Aorta (tissue), 5 donors: ENCODE measurements at regions not wholly inside any gene's neighbourhood (a gene's known extent, or its start where the extent isn't known, plus 50 kb on each side); places are given as distances from the start of the nearest gene placed in this dataset.
A peak's percentile ranks its signal among the peaks of the same experiment; 100 is the strongest.
"Not testable (repeated sequence)": the region's sequence is repeated elsewhere in the genome, so short reads cannot be mapped to it uniquely, and the experiment has no call there.

Experiments
- ATAC-seq: fragments of 200-7000 bp; cut with Tn5 transposase; one replicate; pipeline ENCODE4 v1.9.1; 2022; ENCODE audit warnings: moderate library complexity; ENCODE audit not compliant: low FRiP score
- DNase-seq, 2 donors: peaks; one replicate each; pipeline ENCODE4 v3.0.0-alpha.2; 2020
- H3K27ac ChIP-seq, 2 donors: one replicate each; pipeline ENCODE4 v1.5.1; 2013; ENCODE audit warnings: low read length in 2 of 2, mild to moderate bottlenecking in 2 of 2, moderate library complexity in 2 of 2, control low read depth in 1 of 2, inconsistent platforms in 1 of 2, low read depth in 1 of 2
- H3K27me3 ChIP-seq, 2 donors: one replicate each; pipeline ENCODE4 v1.6.1; 2013; ENCODE audit warnings: control low read depth in 1 of 2, low read length in 1 of 2, mild to moderate bottlenecking in 1 of 2, moderate library complexity in 1 of 2; ENCODE audit not compliant: insufficient read depth in 2 of 2, control insufficient read depth in 1 of 2
- H3K36me3 ChIP-seq, 2 donors: one replicate each; pipeline ENCODE4 v1.6.1; 2013; ENCODE audit warnings: control low read depth in 1 of 2, low read length in 1 of 2, mild to moderate bottlenecking in 1 of 2; ENCODE audit not compliant: insufficient read depth in 2 of 2, control insufficient read depth in 1 of 2
- H3K4me1 ChIP-seq, 2 donors: one replicate each; pipeline ENCODE4 v1.6.1; 2013; ENCODE audit warnings: low read length in 2 of 2, control low read depth in 1 of 2, mild to moderate bottlenecking in 1 of 2, moderate library complexity in 1 of 2; ENCODE audit not compliant: insufficient read depth in 2 of 2, control insufficient read depth in 1 of 2
- H3K4me3 ChIP-seq, 2 donors: one replicate each; pipeline ENCODE4 v1.5.1; 2013; ENCODE audit warnings: low read length in 2 of 2, control low read depth in 1 of 2, mild to moderate bottlenecking in 1 of 2
- H3K9me3 ChIP-seq: one replicate; pipeline ENCODE4 v1.6.1; 2013; ENCODE audit warnings: mild to moderate bottlenecking, low read length; ENCODE audit not compliant: control insufficient read depth
- WGBS, 2 donors: extraction: QIAGEN DNeasy Blood & Tissue Kit; methylation state at CpG; one replicate each; pipeline ENCODE4 v1.1.7; 2013; 5-methylcytosine and 5-hydroxymethylcytosine counted together
- intact Hi-C, 2 donors: fragments of 100-400 bp; cut with DNase I; formaldehyde crosslinking; loops; one replicate each; pipeline versions ENCODE4 v1.14.2 to v1.15.0; 2022
- donor health status: healthy with polysubstance abuse.
- donor health status: Bipolar disorder and iron deficiency.
- donor health status: DM: no; HTN: no; CAD: no.
- donor health status: DM: no; HTN: no; CAD: no.
- donor health status: DM: yes; HTN: yes; CAD: no.

GRCh38 chr10:33031171-33031570, 73.1 kb upstream of the ITGB1 start:
- ATAC-seq (no peak), DNase-seq (no peak)
- intact Hi-C loops, result no loop called here
- WGBS, 2 donors, result 97 to 98% methylated on average over 5 of the region's 5 CpGs
- Histone ChIP-seq H3K4me3 (no peak overlapping the region), H3K27ac (no peak overlapping the region), H3K36me3 (no peaks in the 10 kb centered on the region), H3K4me1 (no peaks in the 10 kb centered on the region), H3K27me3 (no peaks in the 10 kb centered on the region), H3K9me3 (no peaks in the 10 kb centered on the region)

GRCh38 chr10:33028515-33028914, 70.5 kb upstream of the ITGB1 start:
- H3K9me3 ChIP-seq, DNase-seq, H3K27ac ChIP-seq, H3K27me3 ChIP-seq, H3K36me3 ChIP-seq, ATAC-seq, intact Hi-C loops, H3K4me3 ChIP-seq, H3K4me1 ChIP-seq: not testable (repeated sequence)
- 96 to 98% methylated on average over 5 of the region's 5 CpGs for WGBS, 2 donors

DNA sequence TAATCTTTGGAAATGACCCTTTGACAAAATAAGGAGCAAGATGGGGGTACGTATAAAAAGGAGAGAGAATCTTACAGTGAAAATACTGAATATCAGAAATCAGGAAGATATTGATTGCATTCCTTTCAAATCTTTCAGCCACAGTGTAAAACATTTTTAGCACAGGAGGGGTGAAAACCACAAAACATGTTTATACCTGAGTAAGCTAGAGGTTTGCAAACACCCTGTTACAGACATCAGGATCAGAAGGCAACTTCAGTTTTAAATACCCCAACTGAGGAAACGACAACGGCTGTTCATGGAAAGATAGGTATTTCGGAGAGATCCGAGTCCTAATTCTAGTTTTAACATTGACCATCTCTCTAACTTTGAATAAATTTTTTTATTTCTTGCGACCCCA, 69.1 kb upstream of the ITGB1 start:
- Histone ChIP-seq H3K4me1 (peaks cover 0 to 3% of the 10 kb centered on the region in 2 donors), H3K4me3 (no peak overlapping the region), H3K36me3 (no peaks in the 10 kb centered on the region), H3K27me3 (peaks cover 0 to 1% of the 10 kb centered on the region in 2 donors), H3K9me3 (no peaks in the 10 kb centered on the region), H3K27ac (no peak overlapping the region)
- intact Hi-C loops, result no loop called here
- DNase-seq (no peak), ATAC-seq (no peak)
- 92 to 95% methylated on average over 6 of the region's 6 CpGs for WGBS, 2 donors

GRCh38 chr10:33026422-33026821, 68.4 kb upstream of the ITGB1 start:
- intact Hi-C loops, result no loop called here
- Histone ChIP-seq H3K4me3 (no peak overlapping the region), H3K27me3 (peaks cover 0 to 1% of the 10 kb centered on the region in 2 donors), H3K36me3 (no peaks in the 10 kb centered on the region), H3K27ac (peak overlapping the region in 1 of 2 donors; percentile 49), H3K4me1 (peaks cover 0 to 3% of the 10 kb centered on the region in 2 donors), H3K9me3 (no peaks in the 10 kb centered on the region)
- DNase-seq, result no peak
- no peak for ATAC-seq
- 4 to 13% methylated on average over 3 of the region's 3 CpGs for WGBS, 2 donors

DNA sequence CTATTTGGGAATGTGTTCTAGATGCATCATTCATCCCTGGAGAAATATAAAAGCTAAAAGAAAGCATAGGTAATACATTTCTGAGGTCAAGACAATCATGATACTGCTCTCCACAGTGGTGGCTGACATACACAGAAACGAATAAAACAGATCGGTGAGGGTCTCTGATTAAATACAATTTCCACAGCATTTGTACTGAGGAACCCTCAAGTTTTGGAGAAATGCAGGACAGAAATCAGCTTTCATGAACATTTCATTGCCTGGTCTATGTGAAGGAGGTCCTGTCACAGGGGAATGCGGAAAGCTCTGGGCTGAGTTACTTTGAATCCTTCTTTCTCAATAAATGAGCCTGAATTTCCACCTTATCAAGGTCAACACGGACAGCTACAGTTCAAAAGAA, 67.9 kb upstream of the ITGB1 start:
- 71% methylated on average over 4 of the region's 4 CpGs for WGBS, 2 donors
- H3K27ac ChIP-seq, result peak overlapping the region in 1 of 2 donors; percentile 49
- no peak for ATAC-seq

DNA sequence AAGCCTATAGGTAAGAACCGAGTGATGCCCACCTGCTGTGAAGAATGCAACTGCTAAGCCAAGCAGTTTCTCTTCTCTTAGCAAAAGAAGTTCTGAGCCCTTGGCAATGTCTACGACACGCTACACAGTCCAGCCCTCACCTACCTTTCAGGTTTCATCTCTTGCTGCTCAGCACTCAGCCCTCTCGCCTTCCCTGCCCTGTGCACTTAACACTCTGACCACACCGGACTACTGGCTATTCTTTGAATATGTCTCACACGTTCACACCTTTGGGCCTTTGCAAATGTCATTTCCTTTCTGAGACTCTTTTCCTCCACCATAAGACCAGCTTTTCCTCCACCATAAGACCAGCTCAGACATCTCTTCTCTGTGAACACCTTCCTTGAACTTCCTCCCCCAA, 67.0 kb upstream of the ITGB1 start:
- intact Hi-C loops, result no loop called here
- no peaks in the 10 kb centered on the region for H3K36me3 ChIP-seq
- ATAC-seq, result no peak
- no peak overlapping the region for H3K4me3 ChIP-seq
- no peak for DNase-seq
- 80 to 89% methylated on average over 6 of the region's 6 CpGs for WGBS, 2 donors
- peaks cover 0 to 3% of the 10 kb centered on the region in 2 donors for H3K4me1 ChIP-seq
- no peak overlapping the region for H3K27ac ChIP-seq
- H3K27me3 ChIP-seq, result peaks cover 0 to 1% of the 10 kb centered on the region in 2 donors
- no peaks in the 10 kb centered on the region for H3K9me3 ChIP-seq

More for the DNA sequence above, 67.9 kb upstream of the ITGB1 start:
- intact Hi-C loops, result no loop called here
- Histone ChIP-seq H3K4me1 (peaks cover 0 to 3% of the 10 kb centered on the region in 2 donors), H3K27me3 (peaks cover 0 to 1% of the 10 kb centered on the region in 2 donors), H3K36me3 (no peaks in the 10 kb centered on the region), H3K4me3 (no peak overlapping the region), H3K9me3 (no peaks in the 10 kb centered on the region)
- no peak for DNase-seq

GRCh38 chr10:33022691-33023090, 64.7 kb upstream of the ITGB1 start:
- intact Hi-C loops, result no loop called here

DNA sequence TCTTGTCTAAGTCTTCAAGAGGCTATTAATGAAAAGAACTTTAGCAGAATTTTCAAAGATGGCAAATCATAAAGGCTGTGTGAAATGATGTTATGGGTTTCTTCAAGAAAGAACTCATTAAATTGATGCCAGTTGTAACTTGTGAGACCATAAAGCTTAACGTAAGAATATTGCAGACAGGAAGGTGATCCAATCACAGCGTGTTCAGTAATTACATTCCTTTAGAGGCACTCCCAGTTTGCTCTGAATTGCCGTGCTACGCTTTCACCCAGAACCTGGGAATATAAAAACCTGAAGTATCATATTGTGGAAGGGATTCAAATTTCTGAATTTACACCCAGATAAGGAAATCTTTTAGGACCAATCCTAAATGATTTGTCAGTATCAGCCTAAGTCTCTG, 64.1 kb upstream of the ITGB1 start:
- H3K4me1 ChIP-seq, result peaks cover 0 to 3% of the 10 kb centered on the region in 2 donors
- no peak for ATAC-seq
- no peak overlapping the region for H3K27ac ChIP-seq
- intact Hi-C loops, result no loop called here
- H3K27me3 ChIP-seq, result peaks cover 0 to 1% of the 10 kb centered on the region in 2 donors
- H3K4me3 ChIP-seq, result no peak overlapping the region
- no peaks in the 10 kb centered on the region for H3K36me3 ChIP-seq
- H3K9me3 ChIP-seq, result no peaks in the 10 kb centered on the region
- 88 to 92% methylated on average over 4 of the region's 4 CpGs for WGBS, 2 donors
- DNase-seq, result no peak

More at GRCh38 chr10:33022691-33023090, 64.7 kb upstream of the ITGB1 start:
- Histone ChIP-seq H3K36me3 (no peaks in the 10 kb centered on the region), H3K9me3 (no peaks in the 10 kb centered on the region), H3K4me3 (no peak overlapping the region), H3K4me1 (peaks cover 0 to 3% of the 10 kb centered on the region in 2 donors), H3K27me3 (peaks cover 0 to 1% of the 10 kb centered on the region in 2 donors), H3K27ac (no peak overlapping the region)
- DNase-seq, result no peak
- no peak for ATAC-seq
- 79 to 82% methylated on average over 3 of the region's 3 CpGs for WGBS, 2 donors

- Histone ChIP-seq H3K27me3 (no peaks in the 10 kb centered on the region), H3K4me1 (no peaks in the 10 kb centered on the region), H3K4me3 (no peak overlapping the region), H3K27ac (no peak overlapping the region), H3K9me3 (no peaks in the 10 kb centered on the region), H3K36me3 (no peaks in the 10 kb centered on the region)
- DNase-seq (no peak), ATAC-seq (no peak)
- 96 to 98% methylated on average over 2 of the region's 2 CpGs for WGBS, 2 donors
- intact Hi-C loops, result no loop called here
These were observed 59.0 kb upstream of the ITGB1 start for GRCh38 chr10:33016988-33017387.
